ENCODE measurements at regions not wholly inside any gene's neighbourhood (a gene's known extent, or its start where the extent isn't known, plus 50 kb on each side); places are given as distances from the start of the nearest gene placed in this dataset.

DNA sequence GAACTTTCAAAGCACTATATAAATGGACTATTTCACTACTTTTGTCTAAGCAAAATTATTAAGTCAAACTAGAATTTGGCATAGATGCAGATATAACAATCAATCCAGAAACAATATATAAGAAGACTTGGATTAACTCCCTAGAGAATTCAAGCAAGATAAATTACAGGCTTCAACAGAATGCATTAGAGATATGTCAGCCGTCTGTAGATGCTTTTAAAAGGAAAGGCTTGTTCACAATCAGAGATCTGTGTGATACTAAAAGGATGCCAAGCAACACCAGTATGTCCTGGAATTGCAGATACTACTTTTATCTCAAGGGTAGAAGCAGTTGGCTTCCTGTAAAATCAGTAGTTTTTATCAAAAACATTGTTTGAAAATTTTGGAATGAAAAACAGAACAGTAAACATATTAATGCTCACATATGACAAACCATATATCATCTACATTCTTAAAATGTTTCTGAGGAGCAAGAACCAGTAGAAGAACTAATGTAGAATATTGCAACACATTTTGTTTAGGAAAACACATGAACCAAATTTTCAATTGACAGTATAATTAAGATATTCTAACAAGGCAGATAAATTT, 947.9 kb upstream of the LRRN3 start:
- Histone ChIP-seq H3K27ac (ENCODE audit: extremely low read length, insufficient read depth, low read length) (no peak overlapping the region), H3K79me2 (ENCODE audit: insufficient read depth, low read length) (no peaks in the 10 kb centered on the region), H3K9ac (ENCODE audit: insufficient read depth, low read depth, low read length) (no peak overlapping the region), H3K4me2 (ENCODE audit: low read depth, low read length) (no peak overlapping the region), H3K27me3 (ENCODE audit: control insufficient read depth in 1 of 2, insufficient read depth in 2 of 2, low read length in 2 of 2) (no peaks in the 10 kb centered on the region), H4K20me1 (ENCODE audit: insufficient read depth, low read length) (no peaks in the 10 kb centered on the region), H3K36me3 (replicated peaks in 1 of 2; ENCODE audit: control insufficient read depth in 1 of 2, insufficient read depth in 2 of 2, low read length in 2 of 2) (no peaks in the 10 kb centered on the region), H3K9me3 (ENCODE audit: low read length) (no peaks in the 10 kb centered on the region; the same call in 1 of the 2 replicates), H2AFZ (ENCODE audit: low read length) (no peak overlapping the region), H3K4me1 (ENCODE audit: insufficient read depth, low read length) (no peaks in the 10 kb centered on the region), H3K4me3 (replicated peaks in 1 of 3; ENCODE audit: insufficient read depth in 1 of 3, low read depth in 2 of 3, low read length in 3 of 3) (no peak overlapping the region)
- ChIA-PET CTCF (ENCODE audit: low intra/inter-chr PET ratio, low total read pairs) (no interaction called here), POLR2A (no interaction called here)
- no TSS peak for BruUV-seq (replicated peaks)
- WGBS (ENCODE audit: low lambda C conversion rate): 0% methylated on average over 1 of the region's 1 CpG
- in situ Hi-C loops (cut with HindIII; ENCODE audit: extremely low pct_ligation_motif_present, low pct_unique_long_range_greater_than_20kb): no loop called here
- DNase-seq (ENCODE audit: low spot score) (no peak), ATAC-seq (no peak), FAIRE-seq (no peak)
- TF ChIP-seq SNAPC2 (CRISPR knock-in tag; IDR thresholded peaks at IDR 0.05): no peak
- no peak for TF ChIP-seq SPEN (CRISPR knock-in tag; IDR thresholded peaks at IDR 0.05; ENCODE audit: low read depth)
- TF ChIP-seq, protein P1, sequence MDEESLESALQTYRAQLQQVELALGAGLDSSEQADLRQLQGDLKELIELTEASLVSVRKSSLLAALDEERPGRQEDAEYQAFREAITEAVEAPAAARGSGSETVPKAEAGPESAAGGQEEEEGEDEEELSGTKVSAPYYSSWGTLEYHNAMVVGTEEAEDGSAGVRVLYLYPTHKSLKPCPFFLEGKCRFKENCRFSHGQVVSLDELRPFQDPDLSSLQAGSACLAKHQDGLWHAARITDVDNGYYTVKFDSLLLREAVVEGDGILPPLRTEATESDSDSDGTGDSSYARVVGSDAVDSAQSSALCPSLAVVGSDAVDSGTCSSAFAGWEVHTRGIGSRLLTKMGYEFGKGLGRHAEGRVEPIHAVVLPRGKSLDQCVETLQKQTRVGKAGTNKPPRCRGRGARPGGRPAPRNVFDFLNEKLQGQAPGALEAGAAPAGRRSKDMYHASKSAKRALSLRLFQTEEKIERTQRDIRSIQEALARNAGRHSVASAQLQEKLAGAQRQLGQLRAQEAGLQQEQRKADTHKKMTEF (CRISPR knock-in tag; IDR thresholded peaks at IDR 0.05): no peak
- no peak for TF ChIP-seq ZIK1 (CRISPR knock-in tag; IDR thresholded peaks at IDR 0.05; ENCODE audit: borderline replicate concordance, low read depth)
- no peak for TF ChIP-seq ZNF629 (CRISPR knock-in tag; conservative IDR thresholded peaks at IDR 0.05)
- TF ChIP-seq, protein P2, sequence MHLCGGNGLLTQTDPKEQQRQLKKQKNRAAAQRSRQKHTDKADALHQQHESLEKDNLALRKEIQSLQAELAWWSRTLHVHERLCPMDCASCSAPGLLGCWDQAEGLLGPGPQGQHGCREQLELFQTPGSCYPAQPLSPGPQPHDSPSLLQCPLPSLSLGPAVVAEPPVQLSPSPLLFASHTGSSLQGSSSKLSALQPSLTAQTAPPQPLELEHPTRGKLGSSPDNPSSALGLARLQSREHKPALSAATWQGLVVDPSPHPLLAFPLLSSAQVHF (CRISPR knock-in tag; IDR thresholded peaks at IDR 0.05): no peak
- intact Hi-C loops (cut with micrococcal nuclease; ENCODE audit: unreplicated experiment): no loop called here

DNA sequence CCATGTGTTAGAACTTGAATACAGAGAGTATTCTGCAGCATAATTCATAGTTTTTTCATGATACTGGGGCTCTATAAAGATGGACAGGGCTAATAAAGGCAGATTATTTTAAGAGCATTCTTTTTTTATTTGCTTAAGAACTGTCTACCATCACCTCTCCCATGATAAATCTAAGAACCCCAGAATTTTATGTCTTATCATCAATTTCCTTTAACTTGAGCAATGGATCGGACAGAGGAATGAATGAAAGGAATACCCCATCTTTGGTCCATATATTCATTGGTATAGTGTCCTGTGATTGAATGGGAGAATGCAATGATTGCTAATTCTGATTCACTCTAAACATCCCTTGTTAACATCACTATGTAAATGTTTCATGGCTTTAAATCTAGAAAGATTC, 946.3 kb upstream of the LRRN3 start:
- Histone ChIP-seq H3K9me3 (ENCODE audit: low read length) (no peaks in the 10 kb centered on the region), H4K20me1 (ENCODE audit: insufficient read depth, low read length) (no peaks in the 10 kb centered on the region), H3K4me2 (ENCODE audit: low read depth, low read length) (no peak overlapping the region), H3K36me3 (replicated peaks in 1 of 2; ENCODE audit: control insufficient read depth in 1 of 2, insufficient read depth in 2 of 2, low read length in 2 of 2) (no peaks in the 10 kb centered on the region), H2AFZ (ENCODE audit: low read length) (no peak overlapping the region), H3K79me2 (ENCODE audit: insufficient read depth, low read length) (no peaks in the 10 kb centered on the region), H3K27ac (ENCODE audit: extremely low read length, insufficient read depth, low read length) (no peak overlapping the region), H3K4me1 (ENCODE audit: insufficient read depth, low read length) (no peaks in the 10 kb centered on the region), H3K9ac (ENCODE audit: insufficient read depth, low read depth, low read length) (no peak overlapping the region), H3K27me3 (ENCODE audit: control insufficient read depth in 1 of 2, insufficient read depth in 2 of 2, low read length in 2 of 2) (no peaks in the 10 kb centered on the region), H3K4me3 (replicated peaks in 1 of 3; ENCODE audit: insufficient read depth in 1 of 3, low read depth in 2 of 3, low read length in 3 of 3) (no peak overlapping the region)
- ATAC-seq: no peak
- intact Hi-C loops (cut with micrococcal nuclease; ENCODE audit: unreplicated experiment): no loop called here
- POLR2A ChIA-PET: no interaction called here
- in situ Hi-C loops (cut with HindIII; ENCODE audit: extremely low pct_ligation_motif_present, low pct_unique_long_range_greater_than_20kb): no loop called here
- 0% methylated on average over 1 of the region's 1 CpG for WGBS (ENCODE audit: low lambda C conversion rate)
- no TSS peak for BruUV-seq (replicated peaks)
- DNase-seq (ENCODE audit: low spot score): no peak
- no peak for FAIRE-seq
- CTCF ChIA-PET (ENCODE audit: low intra/inter-chr PET ratio, low total read pairs): no interaction called here
- TF ChIP-seq MAFK (conservative IDR thresholded peaks at IDR 0.05 in 1 of 2, IDR thresholded peaks at IDR 0.05 in 1 of 2; ENCODE audit: low read length in 2 of 2): 0 out of 4 replicates have a peak, but pooled peaks have one; percentile 18 to 55
- no peak for TF ChIP-seq U2AF2 (IDR thresholded peaks at IDR 0.05; ENCODE audit: low read depth, low read length)
- TF ChIP-seq NFKB2 (CRISPR knock-in tag; IDR thresholded peaks at IDR 0.05; ENCODE audit: borderline replicate concordance): no peak
- TF ChIP-seq FOSL2 (CRISPR knock-in tag; IDR thresholded peaks at IDR 0.05): no peak
- TF ChIP-seq TOPORS (CRISPR knock-in tag; IDR thresholded peaks at IDR 0.05): no peak
- 0 out of 2 replicates have a peak, but pooled peaks have one; percentile 9 for TF ChIP-seq MAFF (IDR thresholded peaks at IDR 0.05; ENCODE audit: low read depth, low read length)
- TF ChIP-seq ZBTB21 (CRISPR knock-in tag; IDR thresholded peaks at IDR 0.05): no peak
- TF ChIP-seq SRY (CRISPR knock-in tag; IDR thresholded peaks at IDR 0.05): no peak
- no peak for TF ChIP-seq BRCA1 (CRISPR knock-in tag; IDR thresholded peaks at IDR 0.05)
- TF ChIP-seq ZNF841 (CRISPR knock-in tag; IDR thresholded peaks at IDR 0.05; ENCODE audit: borderline replicate concordance): no peak
- TF ChIP-seq ZNF883 (CRISPR knock-in tag; IDR thresholded peaks at IDR 0.05; ENCODE audit: not compliant biosample characterization): no peak
